Stimulated activated CD8-positive, alpha-beta memory T cell treated with anti-CD3 and anti-CD28 coated beads, Interleukin-2, amount 100 ng/mL, for 1 hour (primary cell): ENCODE measurements at regions not wholly inside any gene's neighbourhood (a gene's known extent, or its start where the extent isn't known, plus 50 kb on each side); places are given as distances from the start of the nearest gene placed in this dataset.
"Not testable (repeated sequence)": the region's sequence is repeated elsewhere in the genome, so short reads cannot be mapped to it uniquely, and the experiment has no call there.

Experiments used
- DNase-seq, 2 donors: peaks; one replicate each; pipeline ENCODE4 v3.0.0-alpha.2; 2020; ENCODE audit warnings: low read depth in 2 of 2

- DNase-seq: not testable (repeated sequence)
Measured at GRCh38 chr1:2851918-2852317, 50.4 kb upstream of the TTC34 start.

GRCh38 chr1:2853711-2854110 lies 52.2 kb upstream of the TTC34 start:
- DNase-seq: no peak

- DNase-seq: no peak
Measured at GRCh38 chr1:2854151-2854550, 52.7 kb upstream of the TTC34 start.

GRCh38 chr1:2854611-2855010 lies 53.1 kb upstream of the TTC34 start:
- no peak for DNase-seq

GRCh38 chr1:2855206-2856065 lies 53.9 kb upstream of the TTC34 start:
- no peak for DNase-seq

GRCh38 chr1:2856066-2856390 lies 54.5 kb upstream of the TTC34 start:
- DNase-seq: no peak

- DNase-seq: no peak
Measured at GRCh38 chr1:2856676-2857375, 55.3 kb upstream of the TTC34 start.

- DNase-seq: no peak
Measured at GRCh38 chr1:2857521-2857920, 56.0 kb upstream of the TTC34 start.

GRCh38 chr1:2858676-2859075 lies 57.2 kb upstream of the TTC34 start:
- no peak for DNase-seq

- no peak for DNase-seq
Measured at GRCh38 chr1:2859219-2859880, 57.9 kb upstream of the TTC34 start.

- DNase-seq: no peak
Measured at GRCh38 chr1:2859881-2860430, 58.5 kb upstream of the TTC34 start.

- DNase-seq: no peak
Measured at GRCh38 chr1:2860476-2861142, 59.1 kb upstream of the TTC34 start.

GRCh38 chr1:2861143-2861987 lies 59.9 kb upstream of the TTC34 start:
- no peak for DNase-seq

- DNase-seq: no peak
Measured at GRCh38 chr1:2861988-2862813, 60.7 kb upstream of the TTC34 start.

- no peak for DNase-seq
Measured at GRCh38 chr1:2862814-2863647, 61.5 kb upstream of the TTC34 start.

GRCh38 chr1:2863648-2863963 lies 62.1 kb upstream of the TTC34 start:
- DNase-seq: no peak

GRCh38 chr1:2864203-2864905 lies 62.9 kb upstream of the TTC34 start:
- DNase-seq: no peak

GRCh38 chr1:2865000-2865399 lies 63.5 kb upstream of the TTC34 start:
- DNase-seq: no peak
